ENCODE measurements at regions not wholly inside any gene's neighbourhood (a gene's known extent, or its start where the extent isn't known, plus 50 kb on each side); places are given as distances from the start of the nearest gene placed in this dataset.

GRCh38 chr18:72283148-72283925, 260.8 kb downstream of the CBLN2 start:
- Histone ChIP-seq H3K4me2 (replicated peaks; ENCODE audit: extremely low read depth, low read length, poor library complexity, severe bottlenecking) (no peak overlapping the region), H2AFZ (ENCODE audit: insufficient read depth, low read depth, low read length, poor library complexity, severe bottlenecking) (no peak overlapping the region), H3K4me3 (replicated peaks in 1 of 3; ENCODE audit: low read depth in 2 of 3, low read length in 3 of 3) (no peak overlapping the region), H3K27ac (ENCODE audit: low read depth in 1 of 2, low read length in 2 of 2) (no peak overlapping the region), H3K9me3 (replicated peaks in 1 of 2; ENCODE audit: control insufficient read depth in 1 of 2, insufficient read depth in 1 of 2, low read length in 2 of 2) (no peaks in the 10 kb centered on the region), H3K9ac (ENCODE audit: insufficient read depth, low read length, poor library complexity, severe bottlenecking) (no peak overlapping the region), H3K27me3 (ENCODE audit: control insufficient read depth in 2 of 2, insufficient read depth in 2 of 2, low read length in 2 of 2) (no peaks in the 10 kb centered on the region), H4K20me1 (ENCODE audit: insufficient read depth, low read length) (no peaks in the 10 kb centered on the region), H3K79me2 (ENCODE audit: insufficient read depth, low read length) (no peaks in the 10 kb centered on the region), H3K36me3 (replicated peaks in 1 of 2; ENCODE audit: control insufficient read depth in 1 of 2, insufficient read depth in 2 of 2, low read length in 2 of 2) (no peaks in the 10 kb centered on the region), H3K4me1 (ENCODE audit: control insufficient read depth in 1 of 2, insufficient read depth in 2 of 2, low read length in 2 of 2) (no peaks in the 10 kb centered on the region)
- H3K27ac Mint-ChIP-seq = no peak overlapping the region
- peaks cover 0 to 8% (median 2%) of the 10 kb centered on the region in 7 donors for H3K9me3 Mint-ChIP-seq
- no peak for DNase-seq
- no peaks in the 10 kb centered on the region for H3K4me1 Mint-ChIP-seq
- H3K4me3 Mint-ChIP-seq = no peak overlapping the region
- WGBS (ENCODE audit: insufficient coverage) = 100% methylated on average over 1 of the region's 8 CpGs
- intact Hi-C loops (cut with micrococcal nuclease) = no loop called here
- no peaks in the 10 kb centered on the region for H3K36me3 Mint-ChIP-seq
- no peak for TF ChIP-seq CTCF (IDR thresholded peaks at IDR 0.05)
- no peaks in the 10 kb centered on the region for H3K27me3 Mint-ChIP-seq (ENCODE audit: low read depth in 3 of 3)

GRCh38 chr18:72273025-72273424, 271.1 kb downstream of the CBLN2 start:
- Mint-ChIP-seq H3K4me1 (no peaks in the 10 kb centered on the region), H3K27me3 (ENCODE audit: low read depth in 3 of 3) (no peaks in the 10 kb centered on the region), H3K27ac (no peak overlapping the region), H3K36me3 (no peaks in the 10 kb centered on the region), H3K9me3 (peaks cover 0 to 8% (median 6%) of the 10 kb centered on the region in 7 donors), H3K4me3 (no peak overlapping the region)
- Histone ChIP-seq H3K4me3 (replicated peaks in 1 of 3; ENCODE audit: low read depth in 2 of 3, low read length in 3 of 3) (no peak overlapping the region), H3K79me2 (ENCODE audit: insufficient read depth, low read length) (no peaks in the 10 kb centered on the region), H3K4me1 (ENCODE audit: control insufficient read depth in 1 of 2, insufficient read depth in 2 of 2, low read length in 2 of 2) (no peaks in the 10 kb centered on the region), H3K9ac (ENCODE audit: insufficient read depth, low read length, poor library complexity, severe bottlenecking) (no peak overlapping the region), H3K9me3 (replicated peaks in 1 of 2; ENCODE audit: control insufficient read depth in 1 of 2, insufficient read depth in 1 of 2, low read length in 2 of 2) (peaks cover 0 to 3% of the 10 kb centered on the region in 2 donors), H4K20me1 (ENCODE audit: insufficient read depth, low read length) (no peaks in the 10 kb centered on the region), H3K27ac (ENCODE audit: low read depth in 1 of 2, low read length in 2 of 2) (no peak overlapping the region), H3K4me2 (replicated peaks; ENCODE audit: extremely low read depth, low read length, poor library complexity, severe bottlenecking) (no peak overlapping the region), H2AFZ (ENCODE audit: insufficient read depth, low read depth, low read length, poor library complexity, severe bottlenecking) (no peak overlapping the region), H3K27me3 (ENCODE audit: control insufficient read depth in 2 of 2, insufficient read depth in 2 of 2, low read length in 2 of 2) (no peaks in the 10 kb centered on the region), H3K36me3 (replicated peaks in 1 of 2; ENCODE audit: control insufficient read depth in 1 of 2, insufficient read depth in 2 of 2, low read length in 2 of 2) (no peaks in the 10 kb centered on the region)
- WGBS (ENCODE audit: insufficient coverage) = no CpG with 5 or more reads among the region's 2 CpGs
- intact Hi-C loops (cut with micrococcal nuclease) = no loop called here
- DNase-seq = no peak
- TF ChIP-seq CTCF (IDR thresholded peaks at IDR 0.05) = no peak

Data from CD14-positive monocyte (primary cell).